GM19025 (cell line): ENCODE measurements at regions not wholly inside any gene's neighbourhood (a gene's known extent, or its start where the extent isn't known, plus 50 kb on each side); places are given as distances from the start of the nearest gene placed in this dataset.
"Not testable (repeated sequence)": the region's sequence is repeated elsewhere in the genome, so short reads cannot be mapped to it uniquely, and the experiment has no call there.

Experiments used
- ATAC-seq: cut with Tn5 transposase; IDR thresholded peaks from one replicate; pipeline ENCODE4 v1.9.1; 2021; ENCODE audit warnings: mild to moderate bottlenecking, low read depth, moderate library complexity; ENCODE audit not compliant: unreplicated experiment

GRCh38 chr4:160537681-160538080, 1434.8 kb downstream of the RAPGEF2 start:
- ATAC-seq: no peak

GRCh38 chr4:160546201-160546600, 1443.3 kb downstream of the RAPGEF2 start:
- no peak for ATAC-seq

- ATAC-seq: not testable (repeated sequence)
These were observed 1447.2 kb downstream of the RAPGEF2 start for GRCh38 chr4:160549951-160550519.

GRCh38 chr4:160562661-160563060, 1459.8 kb downstream of the RAPGEF2 start:
- no peak for ATAC-seq

- no peak for ATAC-seq
These were observed 1460.8 kb downstream of the RAPGEF2 start for GRCh38 chr4:160563552-160564282.

- no peak for ATAC-seq
These were observed 1464.8 kb downstream of the RAPGEF2 start for GRCh38 chr4:160567634-160568033.

GRCh38 chr4:160570271-160570670, 1467.4 kb downstream of the RAPGEF2 start:
- no peak for ATAC-seq

GRCh38 chr4:160574272-160574671, 1471.4 kb downstream of the RAPGEF2 start:
- ATAC-seq: not testable (repeated sequence)

GRCh38 chr4:160580581-160580980, 1477.7 kb downstream of the RAPGEF2 start:
- no peak for ATAC-seq

- no peak for ATAC-seq
These were observed 1489.4 kb downstream of the RAPGEF2 start for GRCh38 chr4:160592258-160592657.

- no peak for ATAC-seq
These were observed 1492.8 kb downstream of the RAPGEF2 start for GRCh38 chr4:160595646-160596045.

- ATAC-seq: no peak
These were observed 1501.7 kb downstream of the RAPGEF2 start for GRCh38 chr4:160604541-160604940.

- ATAC-seq: no peak
These were observed 1508.3 kb downstream of the RAPGEF2 start for GRCh38 chr4:160611181-160611580.

GRCh38 chr4:160631044-160631443, 1528.2 kb downstream of the RAPGEF2 start:
- no peak for ATAC-seq

GRCh38 chr4:160652790-160653189, 1511.0 kb downstream of the FSTL5 start:
- ATAC-seq: no peak

- ATAC-seq: no peak
These were observed 1488.2 kb downstream of the FSTL5 start for GRCh38 chr4:160675550-160675949.

- no peak for ATAC-seq
These were observed 1478.1 kb downstream of the FSTL5 start for GRCh38 chr4:160685729-160686128.

GRCh38 chr4:160701671-160702070, 1462.1 kb downstream of the FSTL5 start:
- no peak for ATAC-seq

GRCh38 chr4:160709026-160709425, 1454.8 kb downstream of the FSTL5 start:
- ATAC-seq: no peak

- no peak for ATAC-seq
These were observed 1454.3 kb downstream of the FSTL5 start for GRCh38 chr4:160709546-160709945.

GRCh38 chr4:160716551-160716950, 1447.2 kb downstream of the FSTL5 start:
- no peak for ATAC-seq

- no peak for ATAC-seq
These were observed 1446.0 kb downstream of the FSTL5 start for GRCh38 chr4:160717848-160718247.
